ENCODE measurements at regions not wholly inside any gene's neighbourhood (a gene's known extent, or its start where the extent isn't known, plus 50 kb on each side); places are given as distances from the start of the nearest gene placed in this dataset.

- DNase-seq (ENCODE audit: low read depth): no peak
Observed at GRCh38 chr2:9137379-9138150, 69.0 kb upstream of the ASAP2 start.

- no peak for DNase-seq (ENCODE audit: low read depth)
Observed at GRCh38 chr2:9135822-9136558, 70.6 kb upstream of the ASAP2 start.

- DNase-seq (ENCODE audit: low read depth): no peak
Observed at GRCh38 chr2:9127316-9127715, 79.3 kb upstream of the ASAP2 start.

GRCh38 chr2:9126540-9126939 lies 80.1 kb upstream of the ASAP2 start:
- DNase-seq (ENCODE audit: low read depth): no peak

- no peak for DNase-seq (ENCODE audit: low read depth)
Observed at GRCh38 chr2:9124231-9124741, 82.3 kb upstream of the ASAP2 start.

GRCh38 chr2:9123069-9123468 lies 83.5 kb upstream of the ASAP2 start:
- DNase-seq (ENCODE audit: low read depth): no peak

GRCh38 chr2:9122367-9122766 lies 84.2 kb upstream of the ASAP2 start:
- no peak for DNase-seq (ENCODE audit: low read depth)

GRCh38 chr2:9118383-9118960 lies 88.1 kb upstream of the ASAP2 start:
- no peak for DNase-seq (ENCODE audit: low read depth)

GRCh38 chr2:9115229-9115628 lies 91.4 kb upstream of the ASAP2 start:
- no peak for DNase-seq (ENCODE audit: low read depth)

- no peak for DNase-seq (ENCODE audit: low read depth)
Observed at GRCh38 chr2:9114458-9114857, 92.2 kb upstream of the ASAP2 start.

- no peak for DNase-seq (ENCODE audit: low read depth)
Observed at GRCh38 chr2:9113916-9114315, 92.7 kb upstream of the ASAP2 start.

GRCh38 chr2:9113262-9113661 lies 93.3 kb upstream of the ASAP2 start:
- DNase-seq (ENCODE audit: low read depth): no peak

GRCh38 chr2:9112079-9112721 lies 94.4 kb upstream of the ASAP2 start:
- DNase-seq (ENCODE audit: low read depth): no peak

- DNase-seq (ENCODE audit: low read depth): no peak
Observed at GRCh38 chr2:9110893-9111569, 95.6 kb upstream of the ASAP2 start.

- DNase-seq (ENCODE audit: low read depth): no peak
Observed at GRCh38 chr2:9110346-9110884, 96.2 kb upstream of the ASAP2 start.

- no peak for DNase-seq (ENCODE audit: low read depth)
Observed at GRCh38 chr2:9109871-9110270, 96.7 kb upstream of the ASAP2 start.

GRCh38 chr2:9108210-9108967 lies 98.2 kb upstream of the ASAP2 start:
- no peak for DNase-seq (ENCODE audit: low read depth)

GRCh38 chr2:9107168-9108025 lies 99.2 kb upstream of the ASAP2 start:
- no peak for DNase-seq (ENCODE audit: low read depth)

- no peak for DNase-seq (ENCODE audit: low read depth)
Observed at GRCh38 chr2:9106338-9107167, 100.1 kb upstream of the ASAP2 start.

Measured in activated T-cell treated with anti-CD3 and anti-CD28 coated beads for 1 hour (primary cell).